ENCODE measurements at regions not wholly inside any gene's neighbourhood (a gene's known extent, or its start where the extent isn't known, plus 50 kb on each side); places are given as distances from the start of the nearest gene placed in this dataset.

DNA sequence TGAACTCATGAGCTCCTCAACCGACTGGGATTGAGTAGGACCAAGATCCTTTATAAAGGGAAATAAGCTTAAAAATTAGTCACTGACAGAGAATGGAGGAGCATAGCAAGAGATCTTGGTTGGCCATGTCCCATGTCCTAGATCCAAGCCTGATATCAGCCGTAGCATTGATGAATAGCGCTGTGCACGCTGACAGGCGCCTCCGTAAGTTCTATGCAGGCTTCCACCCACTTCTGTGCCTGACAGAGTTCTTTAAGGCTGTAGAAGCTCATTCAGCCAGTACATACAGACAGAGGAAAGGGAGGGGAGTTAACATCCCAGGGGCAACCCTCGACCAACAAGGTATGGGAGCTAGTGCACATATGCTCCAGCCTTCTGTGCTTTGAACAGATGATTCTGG, 251.7 kb upstream of the TBC1D5 start:
- TF ChIP-seq, protein P1, sequence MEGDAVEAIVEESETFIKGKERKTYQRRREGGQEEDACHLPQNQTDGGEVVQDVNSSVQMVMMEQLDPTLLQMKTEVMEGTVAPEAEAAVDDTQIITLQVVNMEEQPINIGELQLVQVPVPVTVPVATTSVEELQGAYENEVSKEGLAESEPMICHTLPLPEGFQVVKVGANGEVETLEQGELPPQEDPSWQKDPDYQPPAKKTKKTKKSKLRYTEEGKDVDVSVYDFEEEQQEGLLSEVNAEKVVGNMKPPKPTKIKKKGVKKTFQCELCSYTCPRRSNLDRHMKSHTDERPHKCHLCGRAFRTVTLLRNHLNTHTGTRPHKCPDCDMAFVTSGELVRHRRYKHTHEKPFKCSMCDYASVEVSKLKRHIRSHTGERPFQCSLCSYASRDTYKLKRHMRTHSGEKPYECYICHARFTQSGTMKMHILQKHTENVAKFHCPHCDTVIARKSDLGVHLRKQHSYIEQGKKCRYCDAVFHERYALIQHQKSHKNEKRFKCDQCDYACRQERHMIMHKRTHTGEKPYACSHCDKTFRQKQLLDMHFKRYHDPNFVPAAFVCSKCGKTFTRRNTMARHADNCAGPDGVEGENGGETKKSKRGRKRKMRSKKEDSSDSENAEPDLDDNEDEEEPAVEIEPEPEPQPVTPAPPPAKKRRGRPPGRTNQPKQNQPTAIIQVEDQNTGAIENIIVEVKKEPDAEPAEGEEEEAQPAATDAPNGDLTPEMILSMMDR (IDR thresholded peaks at IDR 0.05): no peak
- peaks cover 6% of the 10 kb centered on the region for H3K36me3 Mint-ChIP-seq (ENCODE audit: unreplicated experiment)
- no peak overlapping the region for H3K27ac Mint-ChIP-seq (ENCODE audit: unreplicated experiment)
- H3K27me3 Mint-ChIP-seq (ENCODE audit: unreplicated experiment): no peaks in the 10 kb centered on the region
- no peak overlapping the region for H3K4me3 Mint-ChIP-seq (ENCODE audit: unreplicated experiment)
- H3K4me1 Mint-ChIP-seq (ENCODE audit: unreplicated experiment): peaks cover 3% of the 10 kb centered on the region
- no peak for DNase-seq (ENCODE audit: extremely low spot score, unreplicated experiment)
- H3K9me3 Mint-ChIP-seq (ENCODE audit: unreplicated experiment): no peaks in the 10 kb centered on the region

DNA sequence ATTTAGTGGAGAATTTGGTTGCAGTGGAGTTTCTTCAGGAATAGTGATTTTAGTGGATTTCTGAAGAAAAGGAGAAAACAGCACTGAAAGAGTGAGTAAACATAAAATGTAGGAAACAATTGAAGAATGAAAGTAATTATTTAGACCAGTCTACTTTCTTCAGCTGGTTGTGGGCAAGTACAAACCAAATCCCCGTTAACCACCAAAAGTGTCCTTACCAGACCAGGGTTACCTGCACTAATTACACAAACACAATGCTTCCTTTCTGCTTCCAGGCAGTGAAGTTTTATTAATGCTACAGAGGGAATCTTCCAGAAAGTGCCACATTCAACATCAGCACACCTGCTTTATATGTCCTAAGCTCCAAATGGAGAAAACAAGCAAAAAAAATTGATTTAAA, 248.0 kb upstream of the TBC1D5 start:
- H3K36me3 Mint-ChIP-seq (ENCODE audit: unreplicated experiment): peaks cover 6% of the 10 kb centered on the region
- no peak for DNase-seq (ENCODE audit: extremely low spot score, unreplicated experiment)
- H3K27ac Mint-ChIP-seq (ENCODE audit: unreplicated experiment): no peak overlapping the region
- no peaks in the 10 kb centered on the region for H3K27me3 Mint-ChIP-seq (ENCODE audit: unreplicated experiment)
- TF ChIP-seq, protein P1 (IDR thresholded peaks at IDR 0.05): no peak
- H3K4me1 Mint-ChIP-seq (ENCODE audit: unreplicated experiment): no peaks in the 10 kb centered on the region
- no peaks in the 10 kb centered on the region for H3K9me3 Mint-ChIP-seq (ENCODE audit: unreplicated experiment)
- H3K4me3 Mint-ChIP-seq (ENCODE audit: unreplicated experiment): no peak overlapping the region

DNA sequence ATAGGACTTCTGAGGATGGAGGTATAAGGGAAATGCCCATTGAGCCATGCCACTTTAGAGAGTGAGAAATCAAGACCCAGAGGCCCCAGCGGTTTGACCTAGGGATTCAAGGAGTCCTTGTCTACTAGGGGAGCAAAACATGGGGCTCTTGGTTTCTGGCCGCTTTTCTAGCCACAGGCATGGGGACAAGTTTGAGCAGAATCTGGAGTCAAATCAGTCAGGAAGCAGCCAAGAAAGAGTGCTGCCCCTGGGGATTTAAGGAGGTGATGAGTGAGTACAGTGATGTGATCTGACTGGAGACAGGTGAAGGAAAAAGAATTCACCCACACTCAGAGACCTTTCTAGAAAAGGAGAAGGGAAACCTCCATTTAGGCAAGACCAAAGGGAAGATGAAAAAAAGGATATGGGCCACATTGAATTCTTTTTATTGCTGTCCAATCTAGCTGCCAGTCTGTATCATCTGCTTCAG, 244.0 kb upstream of the TBC1D5 start:
- H3K36me3 Mint-ChIP-seq (ENCODE audit: unreplicated experiment): peaks cover 5% of the 10 kb centered on the region
- no peak overlapping the region for H3K4me3 Mint-ChIP-seq (ENCODE audit: unreplicated experiment)
- H3K4me1 Mint-ChIP-seq (ENCODE audit: unreplicated experiment): no peaks in the 10 kb centered on the region
- DNase-seq (ENCODE audit: extremely low spot score, unreplicated experiment): no peak
- TF ChIP-seq, protein P1 (IDR thresholded peaks at IDR 0.05): no peak
- no peak overlapping the region for H3K27ac Mint-ChIP-seq (ENCODE audit: unreplicated experiment)
- no peaks in the 10 kb centered on the region for H3K9me3 Mint-ChIP-seq (ENCODE audit: unreplicated experiment)
- no peaks in the 10 kb centered on the region for H3K27me3 Mint-ChIP-seq (ENCODE audit: unreplicated experiment)

DNA sequence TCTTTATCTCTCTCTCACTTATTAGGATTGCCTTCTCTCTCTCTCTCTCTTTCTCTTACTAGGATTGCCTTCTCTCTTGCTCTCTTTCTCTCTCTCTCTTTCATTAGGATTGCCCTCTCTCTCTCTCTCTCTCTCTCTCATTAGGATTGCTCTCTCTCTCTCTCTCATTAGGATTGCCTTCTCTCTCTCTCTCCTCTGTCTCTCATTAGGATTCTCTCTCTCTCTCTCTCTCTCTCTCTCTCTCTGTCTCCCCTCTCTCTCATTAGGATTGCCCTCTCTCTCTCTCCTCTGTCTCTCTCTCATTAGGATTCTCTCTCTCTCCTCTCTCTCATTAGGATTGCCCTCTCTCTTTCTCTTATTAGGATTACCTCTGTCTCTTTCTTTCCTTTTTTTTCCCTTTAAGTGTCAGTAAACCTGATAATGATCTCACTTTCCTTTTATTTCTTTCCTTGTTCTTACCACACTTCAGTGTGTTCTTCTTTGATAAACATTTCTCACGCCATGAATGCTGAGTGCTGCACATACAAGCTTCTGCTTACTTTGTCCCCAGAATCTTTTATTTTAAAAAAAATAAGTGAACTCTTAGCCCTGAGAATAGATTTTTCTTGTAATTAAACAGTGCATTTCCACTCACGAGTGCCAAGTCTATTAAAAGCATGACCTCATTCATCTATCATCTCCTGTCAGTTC, 243.4 kb upstream of the TBC1D5 start:
- TF ChIP-seq, protein P1 (IDR thresholded peaks at IDR 0.05): no peak
- no peak overlapping the region for H3K4me3 Mint-ChIP-seq (ENCODE audit: unreplicated experiment)
- no peaks in the 10 kb centered on the region for H3K27me3 Mint-ChIP-seq (ENCODE audit: unreplicated experiment)
- no peaks in the 10 kb centered on the region for H3K36me3 Mint-ChIP-seq (ENCODE audit: unreplicated experiment)
- no peak overlapping the region for H3K27ac Mint-ChIP-seq (ENCODE audit: unreplicated experiment)
- H3K4me1 Mint-ChIP-seq (ENCODE audit: unreplicated experiment): no peaks in the 10 kb centered on the region
- DNase-seq (ENCODE audit: extremely low spot score, unreplicated experiment): no peak
- H3K9me3 Mint-ChIP-seq (ENCODE audit: unreplicated experiment): no peaks in the 10 kb centered on the region

- no peak for DNase-seq (ENCODE audit: extremely low spot score, unreplicated experiment)
- TF ChIP-seq, protein P1 (IDR thresholded peaks at IDR 0.05): no peak
These were observed 240.7 kb upstream of the TBC1D5 start for GRCh38 chr3:17983106-17983505.

More at GRCh38 chr3:17983106-17983505, 240.7 kb upstream of the TBC1D5 start:
- no peaks in the 10 kb centered on the region for H3K36me3 Mint-ChIP-seq (ENCODE audit: unreplicated experiment)
- no peaks in the 10 kb centered on the region for H3K9me3 Mint-ChIP-seq (ENCODE audit: unreplicated experiment)
- no peak overlapping the region for H3K4me3 Mint-ChIP-seq (ENCODE audit: unreplicated experiment)
- H3K4me1 Mint-ChIP-seq (ENCODE audit: unreplicated experiment): no peaks in the 10 kb centered on the region
- no peak overlapping the region for H3K27ac Mint-ChIP-seq (ENCODE audit: unreplicated experiment)
- H3K27me3 Mint-ChIP-seq (ENCODE audit: unreplicated experiment): no peaks in the 10 kb centered on the region
